ENCODE measurements at regions not wholly inside any gene's neighbourhood (a gene's known extent, or its start where the extent isn't known, plus 50 kb on each side); places are given as distances from the start of the nearest gene placed in this dataset.
"Not testable (repeated sequence)": the region's sequence is repeated elsewhere in the genome, so short reads cannot be mapped to it uniquely, and the experiment has no call there.

DNA sequence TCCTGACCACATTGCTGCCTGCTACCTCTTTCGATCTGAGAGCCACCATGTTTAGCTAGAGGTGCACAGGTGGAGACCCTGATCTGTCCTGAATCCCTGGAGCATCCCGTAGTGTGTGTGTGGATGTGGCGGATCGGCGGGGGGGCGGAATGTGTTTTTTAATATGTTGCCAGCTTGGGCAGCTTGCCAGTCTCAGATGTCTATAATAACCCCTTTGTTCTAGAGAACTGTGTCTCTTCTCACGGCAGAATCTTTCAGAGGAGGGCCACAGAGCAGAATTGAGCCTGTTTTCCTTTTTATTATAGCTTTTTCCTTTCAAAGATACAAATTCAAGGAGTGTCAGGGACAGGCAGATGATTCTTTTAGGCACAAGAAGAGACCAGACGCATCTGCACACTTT, 934.1 kb upstream of the KLHL29 start:
- no peak for FAIRE-seq

DNA sequence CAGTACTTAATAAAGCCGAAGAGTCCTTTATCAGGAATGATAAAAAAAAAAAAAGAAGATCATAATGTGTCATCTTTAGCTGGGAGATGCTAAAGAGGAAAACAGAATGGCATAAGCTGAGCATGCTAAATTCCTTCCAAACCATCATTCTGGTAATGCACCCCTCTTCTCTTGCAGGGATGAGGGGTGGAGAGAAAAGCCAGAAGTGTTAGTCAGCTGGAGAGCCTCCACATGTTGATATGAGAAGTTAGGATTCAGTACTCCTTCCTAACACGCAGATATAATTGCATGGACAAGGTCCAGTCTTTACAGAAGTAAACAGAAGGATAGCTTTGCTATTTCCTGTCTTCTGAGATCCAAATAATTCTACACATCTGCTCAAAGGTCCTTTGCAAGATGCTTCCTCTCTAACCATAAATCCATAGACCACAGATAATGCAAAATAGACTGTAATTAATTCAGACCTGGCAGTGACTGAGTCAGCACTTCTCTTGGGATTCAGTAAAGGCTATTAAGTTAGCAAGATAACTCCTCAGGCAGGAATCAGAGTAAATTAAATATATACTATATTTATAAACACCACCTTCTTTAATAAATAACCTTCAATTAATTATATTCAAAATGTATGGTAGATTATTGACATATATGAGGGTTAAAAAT, 930.0 kb upstream of the KLHL29 start:
- FAIRE-seq, result no peak

DNA sequence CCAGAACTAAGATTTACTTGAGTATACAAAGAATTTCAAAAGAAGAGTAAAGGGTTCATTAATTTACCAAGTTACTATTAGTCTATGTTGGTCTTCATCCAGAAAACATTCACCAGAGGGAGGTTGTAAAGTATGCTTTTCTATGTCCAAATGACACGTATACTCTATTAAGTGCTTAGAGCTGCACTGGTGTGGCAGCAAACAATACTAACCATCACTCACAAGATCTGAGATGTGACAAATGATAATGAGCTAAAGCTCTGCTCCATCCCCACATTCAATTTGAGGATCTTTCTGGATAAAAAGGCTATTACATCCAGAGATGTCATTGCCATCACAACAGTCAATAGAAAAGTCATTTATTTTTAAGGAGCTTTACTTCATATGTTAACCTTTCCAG, 926.5 kb upstream of the KLHL29 start:
- no peak for FAIRE-seq

DNA sequence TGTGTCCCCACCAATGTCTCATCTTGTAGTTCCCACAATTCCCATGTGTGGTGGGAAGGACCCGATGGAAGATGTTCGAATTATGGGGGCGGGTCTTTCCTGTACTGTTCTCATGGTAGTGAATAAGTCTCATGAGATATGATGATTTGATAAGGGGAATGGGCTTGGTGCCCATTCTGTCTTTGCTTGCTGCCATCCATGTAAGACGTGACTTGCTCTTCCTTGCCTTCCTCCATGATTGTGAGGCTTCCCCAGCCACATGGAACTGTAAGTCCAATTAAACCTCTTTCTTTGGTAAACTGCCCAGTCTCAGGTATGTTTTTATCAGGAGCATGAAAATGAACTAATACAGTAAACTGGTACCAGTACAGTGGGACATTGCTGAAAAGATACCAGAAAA, 909.9 kb upstream of the KLHL29 start:
- not testable (repeated sequence) for FAIRE-seq

DNA sequence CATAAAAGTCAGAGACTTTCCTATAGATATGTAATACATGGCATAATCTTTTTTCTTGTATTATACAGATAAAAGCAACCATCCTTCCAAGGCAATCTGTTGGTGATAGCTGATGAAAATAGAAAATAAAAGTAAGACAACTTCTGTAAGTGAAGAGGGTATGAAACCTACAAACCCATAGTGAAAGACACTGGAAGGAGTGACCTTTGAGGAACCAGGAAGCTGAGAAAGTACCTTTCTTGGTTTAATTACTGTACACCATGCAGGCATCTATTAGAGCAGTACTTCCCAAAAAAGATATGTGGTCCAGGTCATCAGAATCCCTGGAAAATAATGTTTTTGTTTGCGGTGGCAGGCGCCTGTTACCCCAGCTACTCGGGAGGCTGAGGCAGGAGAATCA, 906.6 kb upstream of the KLHL29 start:
- FAIRE-seq, result no peak

DNA sequence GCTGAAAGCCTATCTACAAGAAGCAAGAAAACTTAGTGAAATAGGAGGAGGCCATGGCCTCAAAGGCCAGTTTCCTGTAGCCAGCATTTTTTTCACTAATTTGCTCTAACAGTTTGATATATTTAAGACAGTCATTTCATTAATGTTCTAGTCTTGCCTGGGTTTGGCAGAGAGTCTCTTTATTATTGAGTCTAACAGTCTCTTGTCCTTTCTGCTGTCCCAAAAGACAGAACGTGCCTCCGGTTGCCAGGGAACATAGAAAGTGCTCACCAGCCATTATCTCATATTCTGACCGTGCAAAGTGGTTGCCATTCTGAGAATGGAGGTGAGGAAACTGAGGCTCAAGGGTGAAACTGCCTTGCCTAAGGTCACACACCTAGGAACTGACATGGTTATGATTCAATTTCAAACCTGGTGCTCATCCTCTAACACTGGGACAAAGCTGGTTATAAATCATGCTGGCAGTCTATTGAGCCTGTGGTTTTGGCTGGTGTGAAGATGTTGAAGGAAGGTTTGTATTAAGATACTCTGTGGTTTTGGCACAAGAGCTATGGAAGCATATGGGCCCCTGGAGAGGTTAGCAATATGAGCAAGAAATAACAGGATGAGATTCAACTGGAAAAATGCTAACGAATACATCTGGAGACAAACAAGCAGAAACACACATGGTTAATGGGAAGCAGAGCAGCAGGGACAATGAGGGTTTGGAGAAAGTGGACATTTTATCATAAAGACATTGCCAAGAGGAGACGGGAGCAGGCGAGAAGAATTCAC, 903.3 kb upstream of the KLHL29 start:
- no peak for FAIRE-seq

DNA sequence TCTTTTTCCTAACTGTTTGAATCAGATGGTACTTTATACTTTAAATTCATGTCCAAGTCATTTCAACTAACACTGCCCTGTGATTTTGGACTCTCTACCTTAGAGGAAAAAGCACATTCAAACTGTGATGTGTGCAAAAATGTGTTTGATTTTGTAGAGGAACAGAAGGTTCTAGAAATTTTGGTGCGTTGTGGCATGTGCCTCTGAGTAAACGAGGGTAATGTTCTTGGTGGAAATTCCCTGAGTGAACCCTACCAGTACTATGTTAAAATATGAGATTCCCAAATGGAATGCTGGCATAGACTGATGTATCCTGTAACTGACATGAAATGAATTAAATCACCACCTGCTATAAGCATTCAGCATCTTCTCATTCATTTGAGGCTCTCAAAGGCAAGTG, 901.9 kb upstream of the KLHL29 start:
- no peak for FAIRE-seq

DNA sequence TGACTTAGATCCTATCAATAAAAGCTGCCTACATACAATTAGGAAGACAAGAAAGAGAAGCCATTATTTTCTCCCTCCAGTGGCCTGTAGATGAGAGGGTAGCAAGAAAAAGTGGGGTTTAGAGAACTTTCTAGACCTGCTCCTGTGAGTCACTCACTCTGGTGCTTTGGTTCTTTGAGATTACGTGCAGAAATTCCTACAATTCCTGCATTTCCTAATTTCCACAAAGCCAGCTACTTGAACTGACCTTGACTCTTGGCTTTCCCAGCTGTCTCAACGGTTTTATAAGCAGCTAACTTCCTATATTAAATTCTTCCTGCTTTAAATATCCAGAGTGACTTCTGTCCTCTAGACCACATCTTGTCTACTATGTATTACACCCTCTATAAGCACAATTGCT, 899.5 kb upstream of the KLHL29 start:
- FAIRE-seq, result no peak

DNA sequence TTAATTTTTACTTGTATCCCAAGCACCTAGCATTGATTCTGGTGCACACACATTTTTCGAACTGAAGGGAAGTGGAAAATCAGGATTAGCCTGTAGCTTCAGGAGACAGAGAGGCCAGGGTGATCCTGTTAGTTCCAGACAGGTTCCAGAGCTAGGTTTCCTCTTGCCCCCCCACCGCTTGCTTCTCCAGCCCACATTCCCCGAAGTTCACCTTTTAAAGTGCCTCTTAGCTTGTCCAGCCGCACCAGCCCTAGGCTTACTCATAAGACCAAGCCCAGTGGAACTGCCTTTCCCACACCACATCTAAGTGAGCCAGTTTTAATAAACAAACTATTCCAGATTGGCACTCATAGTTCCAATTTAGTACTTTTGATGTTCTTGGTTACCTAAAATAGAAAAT, 898.6 kb upstream of the KLHL29 start:
- no peak for FAIRE-seq

DNA sequence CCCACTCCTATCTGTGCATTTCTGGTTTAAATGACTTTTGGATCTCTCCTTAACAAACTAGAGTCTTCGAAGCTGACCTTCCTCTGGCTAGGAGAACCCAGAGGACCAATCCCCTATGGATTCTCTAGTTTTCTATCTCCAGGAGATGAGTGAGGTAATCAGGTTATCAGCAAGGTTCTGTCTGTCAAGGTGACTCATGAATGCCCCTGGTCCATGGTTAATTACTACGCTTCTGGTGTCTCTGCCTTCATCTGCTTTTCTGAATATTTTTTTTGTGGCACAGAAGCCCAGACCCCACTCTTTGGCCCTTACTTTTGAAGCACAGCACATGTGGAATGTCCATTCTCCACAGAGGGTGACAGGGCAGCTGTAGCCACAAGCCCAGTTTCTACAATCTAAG, 897.9 kb upstream of the KLHL29 start:
- no peak for FAIRE-seq

DNA sequence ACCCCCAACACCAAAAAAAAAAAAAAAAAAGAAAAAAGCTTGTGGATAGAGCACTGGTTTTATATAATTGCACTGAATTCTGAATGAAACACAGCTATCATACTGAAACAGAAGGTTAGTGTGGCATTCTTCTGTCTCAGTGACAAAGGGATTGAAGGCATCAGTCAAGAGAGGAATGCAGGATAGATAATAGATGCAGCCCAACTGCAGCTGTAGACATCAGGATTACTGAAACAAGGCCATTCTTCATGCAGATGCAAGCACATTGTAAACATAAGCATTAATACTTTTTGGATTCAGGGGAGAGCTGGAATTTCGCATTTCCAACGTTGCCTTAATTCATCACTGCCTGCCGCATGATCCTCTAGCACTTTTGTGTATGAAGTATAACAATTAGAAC, 897.4 kb upstream of the KLHL29 start:
- FAIRE-seq, result no peak

DNA sequence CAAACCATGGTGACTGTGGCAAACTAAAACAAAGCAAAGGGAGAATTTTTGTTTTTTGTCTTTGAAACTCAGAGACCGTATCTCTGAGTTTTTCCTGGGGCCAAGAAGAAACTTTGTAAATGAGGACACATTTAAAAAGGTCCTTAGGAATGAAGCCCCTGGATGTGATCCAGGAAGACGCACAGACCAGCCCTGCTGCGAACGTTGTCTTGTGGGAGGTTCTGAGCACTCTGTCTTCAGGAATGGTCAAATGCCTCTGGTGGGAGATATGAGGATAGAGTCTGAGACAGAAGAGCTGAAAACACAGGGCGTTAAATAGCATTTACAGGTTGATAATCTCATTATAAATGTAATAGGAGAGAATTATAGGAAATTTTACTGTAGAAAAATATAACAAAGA, 893.5 kb upstream of the KLHL29 start:
- no peak for FAIRE-seq

DNA sequence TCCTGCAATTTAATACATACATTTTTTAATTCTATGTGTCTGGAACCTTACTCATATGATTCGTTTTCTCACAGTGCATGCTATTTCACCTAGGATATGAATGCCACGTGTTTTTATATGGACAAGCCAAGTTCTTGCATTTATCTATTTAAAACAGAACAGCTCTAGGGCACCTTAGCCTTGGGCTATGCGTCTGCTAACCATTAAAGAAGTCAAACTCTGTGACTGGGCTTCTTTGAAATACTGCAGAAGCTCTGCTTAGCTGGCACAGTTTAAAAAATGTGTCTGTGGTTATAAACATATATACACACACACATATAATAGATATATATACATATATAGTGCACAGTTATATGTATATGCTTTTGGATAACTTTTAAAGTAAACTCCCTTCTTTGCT, 890.8 kb upstream of the KLHL29 start:
- FAIRE-seq, result no peak

DNA sequence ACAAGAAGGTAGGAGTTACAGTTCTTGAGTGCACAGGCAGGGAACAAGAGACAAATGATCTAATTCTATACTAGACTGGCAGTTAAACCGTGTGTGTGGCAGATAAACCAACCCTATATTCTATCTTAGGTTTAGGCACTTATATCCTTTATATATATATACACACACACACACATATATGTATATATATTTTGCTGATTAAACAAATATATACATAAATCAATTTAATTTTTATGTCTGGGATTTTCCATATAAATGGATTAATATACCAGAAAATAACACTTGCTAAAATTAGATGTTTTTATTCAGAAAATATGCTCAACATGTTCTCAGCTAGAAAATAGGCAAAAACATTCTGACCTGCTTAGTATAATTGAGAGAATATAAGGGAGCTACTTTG, 887.9 kb upstream of the KLHL29 start:
- no peak for FAIRE-seq

DNA sequence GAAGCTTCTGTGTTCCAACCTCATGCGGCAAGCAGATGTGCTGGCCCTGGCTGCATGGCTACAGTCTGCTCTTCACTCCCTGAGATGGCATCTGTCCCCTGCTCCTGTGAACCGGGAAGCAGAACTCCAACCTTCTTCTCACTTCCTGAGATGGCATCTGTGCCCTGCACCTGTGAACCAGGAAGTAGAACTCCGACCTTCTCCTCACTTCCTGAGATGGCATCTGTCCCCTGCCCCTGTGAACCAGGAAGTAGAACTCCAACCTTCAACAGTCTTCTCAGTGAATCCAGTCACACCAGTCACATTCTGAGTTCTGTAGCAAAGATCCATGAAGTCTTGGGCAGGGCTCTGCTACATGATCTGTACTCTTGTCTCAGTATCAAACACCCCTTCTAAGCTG, 887.2 kb upstream of the KLHL29 start:
- FAIRE-seq, result no peak

DNA sequence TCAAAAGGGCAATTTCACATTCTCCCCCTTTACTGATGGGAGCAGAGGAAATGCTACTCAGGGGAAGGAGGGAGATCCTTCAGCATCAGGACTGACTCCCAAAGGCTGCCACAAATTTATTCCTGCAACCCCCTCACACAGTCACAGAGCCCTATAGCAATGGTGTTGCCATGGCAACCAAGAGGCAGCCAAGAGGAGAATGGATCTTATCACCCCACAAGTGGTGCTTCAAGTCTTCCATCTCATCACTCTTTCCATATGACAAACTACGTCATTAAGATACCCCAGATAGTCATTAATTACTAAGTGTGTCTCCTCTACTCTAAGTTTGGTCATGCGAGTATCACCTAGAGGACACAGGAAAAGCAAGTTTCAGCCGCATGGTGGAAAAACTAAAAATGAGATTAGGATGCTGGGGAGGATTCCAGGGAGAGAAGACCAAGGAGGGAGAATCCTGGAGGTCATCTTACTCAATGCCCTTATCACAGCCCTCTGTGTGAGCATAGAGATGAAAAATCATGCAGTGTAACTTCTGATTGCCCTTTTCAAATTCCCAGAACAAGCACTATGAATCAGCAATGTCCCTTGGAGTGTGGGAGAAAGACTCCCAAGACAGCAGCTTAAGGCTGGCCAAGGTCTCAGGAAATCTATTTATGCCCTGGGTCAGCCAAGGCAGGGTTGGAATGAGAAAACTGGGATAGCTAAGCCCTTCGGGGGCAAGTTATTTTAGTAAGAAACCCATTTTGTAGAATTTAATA, 885.7 kb upstream of the KLHL29 start:
- no peak for FAIRE-seq

DNA sequence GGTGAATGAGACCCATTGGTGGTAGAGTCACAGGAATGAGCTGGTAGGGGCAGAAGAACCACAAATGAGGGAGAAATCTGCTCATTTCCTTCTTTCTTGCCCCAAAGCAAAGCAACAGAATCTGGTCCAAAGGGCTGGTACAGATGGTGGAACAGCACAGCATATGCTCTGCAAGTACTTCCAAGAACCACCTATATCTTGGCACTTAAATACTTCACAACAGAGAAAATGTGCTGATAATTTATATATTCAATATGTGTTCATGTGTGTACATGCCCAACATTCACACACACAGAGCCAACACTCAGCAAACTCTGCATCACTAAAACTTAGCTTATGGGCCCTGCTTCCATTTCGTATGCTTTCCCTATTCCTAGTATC, 884.4 kb upstream of the KLHL29 start:
- FAIRE-seq, result no peak

DNA sequence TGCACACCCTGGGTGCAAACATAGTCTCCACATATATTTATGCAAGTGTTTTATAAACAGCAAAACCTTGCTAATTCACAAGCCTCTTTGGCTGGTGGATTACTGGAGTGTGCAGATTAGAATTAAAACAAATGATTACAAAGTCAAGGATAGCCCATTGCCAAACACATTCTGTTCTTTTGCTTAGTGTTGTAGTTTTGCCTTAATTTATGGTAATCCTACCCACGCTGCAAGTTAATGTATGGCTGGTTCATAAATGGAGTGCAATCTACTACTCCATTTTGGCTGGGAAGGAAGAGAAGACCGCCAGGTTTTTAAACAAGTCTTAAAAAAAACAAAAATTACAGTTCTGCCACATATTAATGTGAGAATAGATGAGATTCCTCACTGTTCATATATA, 883.1 kb upstream of the KLHL29 start:
- no peak for FAIRE-seq

DNA sequence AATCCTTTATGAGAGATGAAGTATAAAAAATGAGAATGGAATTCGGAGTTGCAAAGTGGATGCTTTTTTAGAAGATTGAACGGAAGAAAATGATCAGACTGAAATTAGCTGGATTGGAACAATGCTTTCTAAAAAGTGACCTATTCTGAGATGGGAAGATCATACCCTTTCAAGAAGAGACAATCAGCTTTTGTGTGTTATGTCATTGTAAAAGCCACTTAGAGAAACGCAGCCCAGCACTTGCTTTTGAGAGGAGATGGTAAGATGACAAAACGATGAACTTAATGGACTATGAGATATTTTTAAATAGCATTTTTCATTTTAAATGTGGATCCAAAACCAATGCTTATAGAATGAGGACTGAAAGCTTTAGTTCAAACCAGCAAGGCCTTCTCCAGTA, 871.4 kb upstream of the KLHL29 start:
- no peak for FAIRE-seq

DNA sequence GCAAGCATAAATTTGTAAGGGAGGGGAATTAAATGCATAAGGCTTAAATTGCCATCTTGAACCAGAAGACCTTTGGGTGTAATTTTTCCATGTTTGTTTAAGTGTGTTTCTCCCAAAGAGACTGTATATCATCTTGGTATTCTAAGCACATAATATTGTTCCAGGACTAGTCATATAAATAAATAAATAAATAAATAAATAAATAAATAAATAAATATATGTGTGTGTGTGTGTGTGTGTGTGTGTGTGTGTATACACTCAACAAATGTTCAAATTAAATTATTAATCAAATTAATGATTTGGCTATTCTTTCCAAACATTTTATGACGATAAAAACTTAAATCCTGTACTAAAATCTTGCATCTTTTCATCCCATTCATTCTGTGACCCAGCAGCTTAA, 867.8 kb upstream of the KLHL29 start:
- FAIRE-seq, result no peak

DNA sequence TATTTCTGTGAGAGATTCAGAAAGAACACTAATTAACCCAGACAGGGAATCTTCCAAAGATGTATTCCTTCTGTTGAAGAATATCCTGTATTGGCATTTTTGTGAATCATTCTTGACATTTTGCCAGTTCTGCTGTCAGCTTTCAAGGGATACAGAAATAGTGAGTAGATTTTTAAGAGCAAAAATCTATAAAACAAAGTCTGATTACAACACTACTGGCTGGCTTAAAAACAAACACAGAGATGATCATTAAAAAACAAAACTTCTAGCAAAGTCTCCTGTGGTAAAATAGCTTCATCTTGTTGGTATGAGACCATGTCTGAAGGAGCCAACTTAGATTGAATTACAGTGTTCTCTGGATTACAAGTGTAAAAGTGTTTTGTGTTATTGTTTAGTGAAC, 866.3 kb upstream of the KLHL29 start:
- FAIRE-seq, result no peak

DNA sequence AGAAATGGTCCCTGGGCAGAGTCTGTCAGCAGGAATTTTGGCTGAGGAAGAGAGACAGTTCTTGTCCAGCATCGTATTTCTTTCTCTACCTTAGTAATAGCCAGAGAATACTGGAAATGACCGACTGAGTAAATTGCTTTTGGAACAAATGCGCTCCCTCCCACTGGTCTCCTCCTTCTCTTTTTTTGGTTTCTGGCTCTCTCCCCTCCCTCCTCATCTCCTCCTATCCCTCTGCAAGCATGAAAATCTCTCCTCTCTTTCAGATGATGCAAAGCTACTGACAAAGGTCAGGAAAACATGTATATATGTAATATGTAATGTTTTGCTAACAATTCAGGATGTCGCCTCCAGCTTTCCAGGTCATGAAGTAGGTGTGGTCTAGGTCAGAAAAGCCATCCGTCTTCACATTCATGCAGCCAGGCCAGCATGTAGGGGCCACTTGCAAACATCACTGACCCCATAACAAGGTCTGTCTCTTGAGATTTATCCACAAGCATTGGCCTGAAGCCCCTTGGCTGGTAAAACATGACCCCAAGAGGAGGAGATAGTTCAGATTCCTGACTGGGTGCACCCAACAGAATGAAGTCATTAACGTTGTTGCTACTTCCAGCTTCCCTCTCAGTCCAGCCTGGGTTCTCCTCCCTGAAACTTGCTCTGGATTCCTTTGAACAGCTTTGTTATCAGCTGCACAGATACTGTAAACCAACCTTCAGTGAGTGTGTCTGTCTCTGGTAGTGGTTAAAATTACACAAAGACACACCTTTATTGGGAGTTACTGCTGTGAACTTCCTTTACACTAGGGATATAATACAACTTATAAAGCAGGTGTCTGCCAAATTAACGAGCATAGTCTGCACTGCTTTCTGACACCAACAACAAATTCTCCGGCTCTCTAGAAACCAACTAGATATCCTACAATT, 864.4 kb upstream of the KLHL29 start:
- no peak for FAIRE-seq

DNA sequence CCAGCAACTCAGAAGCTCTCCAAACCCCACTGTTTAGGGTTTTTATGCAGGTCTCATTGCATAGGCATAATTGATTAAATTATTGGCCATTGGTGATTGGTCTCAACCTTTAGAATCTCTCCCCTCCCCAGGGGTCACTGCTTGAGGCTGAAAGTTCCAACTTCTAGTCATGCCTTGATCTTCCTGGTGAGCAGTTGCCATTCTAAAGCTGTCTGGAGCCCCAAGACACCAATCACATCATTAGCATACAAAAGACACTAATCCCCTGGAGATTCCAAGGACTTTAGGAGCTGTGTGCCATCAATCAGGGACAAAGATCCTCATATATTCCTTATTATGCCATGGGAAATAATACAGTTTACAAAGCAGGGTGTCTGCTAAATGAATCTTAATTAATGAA, 863.4 kb upstream of the KLHL29 start:
- FAIRE-seq, result no peak
